Activated CD4-positive, alpha-beta T cell treated with anti-CD3 and anti-CD28 coated beads, Interleukin-2, amount 10 ng/mL, durations not matched to agents 7 days and 5 days (primary cell): ENCODE measurements at regions not wholly inside any gene's neighbourhood (a gene's known extent, or its start where the extent isn't known, plus 50 kb on each side); places are given as distances from the start of the nearest gene placed in this dataset.

ENCODE experiments used
- CTCF ChIA-PET: fragments of 350-600 bp; sonication (Branson Sonifier 250); formaldehyde crosslinking; loops from one replicate; lab custom pipeline; 2021; ENCODE audit warnings: antibody characterized with exemption; lab: Charles Lee
- POLR2A ChIA-PET: fragments of 350-600 bp; sonication (Branson Sonifier 250); formaldehyde crosslinking; loops from one replicate; lab custom pipeline; 2021; ENCODE audit warnings: antibody characterized with exemption; lab: Charles Lee
- DNase-seq: peaks from one replicate; pipeline ENCODE4 v3.0.0-alpha.2; 2020
- H3K27ac Mint-ChIP-seq: one replicate; pipeline ENCODE4 v1.8.0; 2021; ENCODE audit warnings: mild to moderate bottlenecking, moderate library complexity, mixed read lengths
- H3K27me3 Mint-ChIP-seq: one replicate; pipeline ENCODE4 v1.8.0; 2021; ENCODE audit warnings: mixed read lengths
- H3K36me3 Mint-ChIP-seq: one replicate; pipeline ENCODE4 v1.8.0; 2021; ENCODE audit warnings: low read depth, mixed read lengths
- H3K4me1 Mint-ChIP-seq: one replicate; pipeline ENCODE4 v1.8.0; 2021; ENCODE audit warnings: mixed read lengths
- H3K4me3 Mint-ChIP-seq: one replicate; pipeline ENCODE4 v1.8.0; 2021; ENCODE audit warnings: mild to moderate bottlenecking, moderate library complexity, mixed read lengths
- H3K9me3 Mint-ChIP-seq: one replicate; pipeline ENCODE4 v1.8.0; 2021; ENCODE audit warnings: mixed read lengths

DNA sequence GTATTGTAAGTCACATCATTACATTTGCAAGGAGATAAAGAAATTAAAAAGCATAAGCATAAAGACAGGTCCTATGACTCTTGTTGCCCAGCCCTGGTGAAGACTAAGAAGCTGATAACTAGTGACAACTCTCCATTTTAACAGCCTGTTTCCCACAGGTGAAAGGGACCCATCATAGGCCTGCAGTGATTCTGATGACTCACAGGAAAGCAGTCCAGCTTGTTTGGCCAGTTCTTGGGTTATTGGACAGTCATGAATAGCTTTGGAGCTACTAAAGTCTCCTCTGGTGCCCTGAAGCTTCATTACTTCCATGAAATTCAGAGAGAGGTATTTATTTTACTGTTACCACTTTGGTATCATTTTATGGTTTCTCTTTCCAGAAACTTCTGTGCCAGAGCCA, 55.5 kb upstream of the DYRK2 start:
- Mint-ChIP-seq H3K36me3 (peaks cover 29% of the 10 kb centered on the region), H3K27me3 (no peaks in the 10 kb centered on the region), H3K4me3 (no peak overlapping the region), H3K9me3 (peaks cover 20% of the 10 kb centered on the region), H3K4me1 (peaks cover 51% of the 10 kb centered on the region), H3K27ac (peak overlapping the region; percentile 87)
- no peak for DNase-seq
- ChIA-PET CTCF (interaction anchor here (0.5 to 0.6 kb wide), 3 partner anchors 13 to 43 kb away, joined by 3 to 5 read pairs (median 4); no protein-coding TSS in a partner anchor), POLR2A (no interaction called here)

DNA sequence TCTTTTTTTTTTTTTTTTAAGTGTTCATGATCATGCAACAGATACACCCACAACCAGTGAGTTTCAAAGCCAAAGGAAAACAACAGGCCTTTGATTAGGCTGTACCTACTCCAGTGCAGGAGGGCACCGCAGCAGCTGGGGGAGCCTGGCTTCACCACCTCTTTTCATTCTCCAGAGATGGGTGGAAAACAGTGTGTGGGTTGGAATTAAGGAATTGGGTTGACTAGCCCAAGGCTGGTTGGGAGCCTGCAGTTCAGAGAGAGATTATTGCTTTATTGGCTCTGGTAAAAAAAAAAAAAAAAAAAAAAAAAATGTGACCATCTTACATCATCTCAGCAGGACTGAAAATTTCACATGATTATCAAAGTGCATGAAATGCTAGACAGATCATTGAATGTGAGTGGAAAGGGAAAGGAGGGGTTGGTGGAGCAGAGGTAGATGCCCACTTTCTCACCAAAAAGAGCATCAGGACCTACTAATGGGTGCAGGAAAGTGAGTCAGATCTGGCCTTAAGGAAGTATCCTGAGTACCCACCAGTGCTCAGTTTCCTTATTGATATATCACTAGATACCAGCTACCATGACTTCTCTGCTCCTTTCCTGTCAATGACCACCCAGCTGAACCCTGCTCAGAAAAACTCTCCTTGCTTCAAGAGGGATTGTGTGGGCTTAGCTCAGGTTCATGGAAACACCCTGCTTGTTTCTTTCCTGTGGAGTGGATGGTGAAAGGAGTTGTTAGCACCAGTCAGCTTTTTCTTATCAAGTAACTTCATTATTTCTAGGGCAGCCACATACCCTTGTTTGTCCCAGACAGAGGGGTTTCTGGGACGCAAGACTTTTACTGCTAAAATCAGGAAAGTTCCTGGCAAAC, 54.8 kb upstream of the DYRK2 start:
- Mint-ChIP-seq H3K36me3 (peaks cover 27% of the 10 kb centered on the region), H3K9me3 (peaks cover 21% of the 10 kb centered on the region), H3K4me3 (no peak overlapping the region), H3K27ac (peak overlapping the region; percentile 87), H3K27me3 (no peaks in the 10 kb centered on the region), H3K4me1 (peaks cover 51% of the 10 kb centered on the region)
- CTCF ChIA-PET: interaction anchor here (0.5 to 1.6 kb wide), 6 partner anchors 11 to 55 kb away, joined by 3 to 7 read pairs (median 4); partner anchors contain the start of gene DYRK2
- DNase-seq: no peak
- POLR2A ChIA-PET: no interaction called here

DNA sequence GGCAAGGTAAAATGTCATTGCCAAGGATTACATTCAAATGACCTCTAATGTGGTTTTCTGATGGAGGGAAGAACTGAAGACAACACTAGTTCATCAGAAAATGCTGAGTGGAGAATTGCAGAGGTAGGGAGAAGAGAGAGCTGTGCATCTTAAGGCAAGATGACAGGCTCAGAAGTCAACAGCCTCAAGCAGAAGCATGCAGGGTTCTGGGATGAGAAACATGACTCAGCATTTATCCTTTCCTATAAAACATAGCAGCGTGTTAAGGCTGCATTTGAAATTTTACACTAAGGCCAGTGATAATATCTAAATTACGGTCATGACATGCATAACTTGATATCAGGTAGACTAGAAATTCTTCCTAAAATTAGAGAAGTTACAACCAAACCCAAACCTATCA, 53.7 kb upstream of the DYRK2 start:
- H3K9me3 Mint-ChIP-seq: peaks cover 31% of the 10 kb centered on the region
- no peak overlapping the region for H3K27ac Mint-ChIP-seq
- POLR2A ChIA-PET: interaction anchor here (1.0 kb wide), 1 partner anchor 35 kb away, joined by 3 read pairs; no protein-coding TSS in a partner anchor
- no peak overlapping the region for H3K4me3 Mint-ChIP-seq
- no peak for DNase-seq
- peaks cover 43% of the 10 kb centered on the region for H3K4me1 Mint-ChIP-seq
- peaks cover 22% of the 10 kb centered on the region for H3K36me3 Mint-ChIP-seq
- H3K27me3 Mint-ChIP-seq: no peaks in the 10 kb centered on the region
- CTCF ChIA-PET: interaction anchor here (1.6 kb wide), 1 partner anchor 10 kb away, joined by 7 read pairs; no protein-coding TSS in a partner anchor

DNA sequence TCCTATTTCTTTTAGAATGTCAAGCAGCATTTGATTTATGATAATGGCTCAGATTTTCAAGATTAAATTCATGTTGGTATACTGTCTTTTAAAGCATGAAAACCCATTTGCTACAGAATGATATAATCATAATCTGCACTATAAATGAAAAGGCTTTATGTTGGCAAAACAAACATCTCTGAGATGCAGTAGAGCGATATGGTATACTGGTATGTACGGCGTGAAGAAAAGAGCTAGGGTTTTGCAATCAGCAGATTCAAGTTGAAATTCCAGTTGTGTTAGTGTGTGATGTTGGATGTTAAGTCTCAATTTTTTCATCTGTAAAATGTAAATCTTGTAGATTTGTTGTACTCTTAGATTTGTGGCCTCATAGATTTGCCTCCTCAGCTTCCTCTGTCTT, 53.2 kb upstream of the DYRK2 start:
- no peak overlapping the region for H3K27ac Mint-ChIP-seq
- H3K27me3 Mint-ChIP-seq: no peaks in the 10 kb centered on the region
- peaks cover 38% of the 10 kb centered on the region for H3K4me1 Mint-ChIP-seq
- no peak for DNase-seq
- POLR2A ChIA-PET: interaction anchor here (1.0 kb wide), 1 partner anchor 35 kb away, joined by 3 read pairs; no protein-coding TSS in a partner anchor
- no peak overlapping the region for H3K4me3 Mint-ChIP-seq
- CTCF ChIA-PET: interaction anchor here (1.6 kb wide), 1 partner anchor 10 kb away, joined by 7 read pairs; no protein-coding TSS in a partner anchor
- peaks cover 32% of the 10 kb centered on the region for H3K9me3 Mint-ChIP-seq
- peaks cover 22% of the 10 kb centered on the region for H3K36me3 Mint-ChIP-seq

DNA sequence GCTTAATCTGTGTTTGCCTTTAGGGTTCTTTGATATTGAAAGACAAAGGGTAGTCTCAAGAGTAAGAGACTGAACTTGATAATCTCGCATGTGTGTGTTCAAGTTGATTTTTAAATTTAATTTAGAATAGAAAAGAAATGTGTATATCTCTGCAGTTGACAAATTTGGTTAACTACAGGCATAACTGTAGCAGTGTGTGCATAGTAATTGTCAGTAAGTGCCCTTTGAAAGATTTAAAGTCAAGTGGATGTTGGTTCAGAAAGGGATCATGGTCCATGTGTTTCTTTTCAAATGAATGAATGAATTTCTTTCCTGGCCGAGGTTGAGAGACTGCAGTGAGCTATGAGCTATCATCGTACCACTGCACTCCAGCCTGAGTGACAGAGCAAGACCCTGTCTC, 49.9 kb upstream of the DYRK2 start:
- H3K4me3 Mint-ChIP-seq: no peak overlapping the region
- peaks cover 8% of the 10 kb centered on the region for H3K36me3 Mint-ChIP-seq
- no peak for DNase-seq
- peaks cover 28% of the 10 kb centered on the region for H3K9me3 Mint-ChIP-seq
- POLR2A ChIA-PET: no interaction called here
- no peak overlapping the region for H3K27ac Mint-ChIP-seq
- CTCF ChIA-PET: interaction anchor here (2.7 kb wide), 1 partner anchor 12 kb away, joined by 7 read pairs; no protein-coding TSS in a partner anchor
- no peaks in the 10 kb centered on the region for H3K27me3 Mint-ChIP-seq
- H3K4me1 Mint-ChIP-seq: peaks cover 10% of the 10 kb centered on the region
